WTC11 (cell line): ENCODE measurements at regions not wholly inside any gene's neighbourhood (a gene's known extent, or its start where the extent isn't known, plus 50 kb on each side); places are given as distances from the start of the nearest gene placed in this dataset.

ENCODE experiments used
- ATF3 ChIP-seq: sonication (generic); formaldehyde crosslinking; conservative IDR thresholded peaks from 2 replicates; pipeline ENCODE4 v1.8.1; 2022; ENCODE audit warnings: mild to moderate bottlenecking, missing genetic modification reagents
- CREM ChIP-seq: sonication (generic); formaldehyde crosslinking; IDR thresholded peaks from 2 replicates; pipeline ENCODE4 v1.8.1; 2022; ENCODE audit warnings: mild to moderate bottlenecking, missing genetic modification reagents, moderate library complexity
- CTCF ChIP-seq: fragments of 200-600 bp; IDR thresholded peaks from 2 replicates; pipeline ENCODE4 v1.8.0; 2022; ENCODE audit warnings: antibody characterized with exemption
- FOXJ3 ChIP-seq: sonication (generic); formaldehyde crosslinking; IDR thresholded peaks from 2 replicates; pipeline ENCODE4 v1.9.0; 2021; ENCODE audit warnings: missing genetic modification reagents, mild to moderate bottlenecking, borderline replicate concordance
- FOXK1 ChIP-seq: sonication (generic); formaldehyde crosslinking; IDR thresholded peaks from 2 replicates; pipeline ENCODE4 v1.8.0; 2022; ENCODE audit warnings: mild to moderate bottlenecking, moderate library complexity, missing genetic modification reagents
- FOXP1 ChIP-seq: sonication (generic); formaldehyde crosslinking; IDR thresholded peaks from 2 replicates; pipeline ENCODE4 v1.8.0; 2022; ENCODE audit warnings: missing genetic modification reagents, mild to moderate bottlenecking, moderate library complexity, borderline replicate concordance
- MAX ChIP-seq: sonication (generic); formaldehyde crosslinking; IDR thresholded peaks from 2 replicates; pipeline ENCODE4 v1.8.0; 2022; ENCODE audit warnings: mild to moderate bottlenecking, missing genetic modification reagents
- SP1 ChIP-seq: sonication (generic); formaldehyde crosslinking; conservative IDR thresholded peaks from 2 replicates; pipeline ENCODE4 v1.8.1; 2022; ENCODE audit warnings: missing genetic modification reagents
- TEAD4 ChIP-seq: sonication (generic); formaldehyde crosslinking; IDR thresholded peaks from 2 replicates; pipeline ENCODE4 v1.8.0; 2022; ENCODE audit warnings: mild to moderate bottlenecking, missing genetic modification reagents
- TP53 ChIP-seq: sonication (generic); formaldehyde crosslinking; IDR thresholded peaks from 2 replicates; pipeline ENCODE4 v1.8.1; 2023; ENCODE audit warnings: mild to moderate bottlenecking, missing genetic modification reagents
- USF2 ChIP-seq: sonication (generic); formaldehyde crosslinking; IDR thresholded peaks from 2 replicates; pipeline ENCODE4 v1.8.1; 2023; ENCODE audit warnings: mild to moderate bottlenecking, missing genetic modification reagents, moderate library complexity
- ZBTB43 ChIP-seq: sonication (generic); formaldehyde crosslinking; IDR thresholded peaks from 2 replicates; pipeline ENCODE4 v1.8.1; 2023; ENCODE audit warnings: mild to moderate bottlenecking, missing genetic modification reagents
- ZNF263 ChIP-seq: sonication (generic); formaldehyde crosslinking; IDR thresholded peaks from 2 replicates; pipeline ENCODE4 v1.8.1; 2022; ENCODE audit warnings: low read depth, mild to moderate bottlenecking, moderate library complexity, missing genetic modification reagents
- ZNF416 ChIP-seq: fragments of 250-450 bp; sonication (Bioruptor Pico); IDR thresholded peaks from 2 replicates; pipeline ENCODE4 v1.9.0; 2021; ENCODE audit warnings: mild to moderate bottlenecking, inconsistent platforms

GRCh38 chr1:221286399-221286798 lies 407.2 kb downstream of the HLX start:
- TF ChIP-seq CREM (no peak), MAX (no peak), ATF3 (CRISPR knock-in tag) (no peak), FOXJ3 (CRISPR knock-in tag) (no peak), ZNF263 (no peak), FOXK1 (CRISPR knock-in tag) (no peak), TP53 (no peak), ZNF416 (no peak), CTCF (no peak), FOXP1 (CRISPR knock-in tag) (no peak), TEAD4 (no peak), ZBTB43 (CRISPR knock-in tag) (no peak), SP1 (CRISPR knock-in tag) (no peak), USF2 (CRISPR knock-in tag) (no peak)
